Bronchial epithelial cell (primary cell): ENCODE measurements at regions not wholly inside any gene's neighbourhood (a gene's known extent, or its start where the extent isn't known, plus 50 kb on each side); places are given as distances from the start of the nearest gene placed in this dataset.

Source experiments
- DNase-seq: peaks from one replicate; pipeline ENCODE4 v3.0.0-alpha.2; 2010; ENCODE audit warnings: low read depth
- FAIRE-seq: peaks from 2 replicates; lab custom pipeline; 2011; peaks lifted over from hg19 to GRCh38; lab: Jason Lieb, UNC
- H3K27me3 ChIP-seq: 2 replicates; pipeline ENCODE4 v1.5.1; 2011; ENCODE audit warnings: low read length; ENCODE audit not compliant: control insufficient read depth, insufficient read depth
- H3K36me3 ChIP-seq: 2 replicates; pipeline ENCODE4 v1.5.1; 2011; ENCODE audit warnings: low read length; ENCODE audit not compliant: control insufficient read depth, insufficient read depth
- H3K4me3 ChIP-seq: 2 replicates; pipeline ENCODE4 v1.5.1; 2011; ENCODE audit warnings: mild to moderate bottlenecking, low read depth, low read length, control low read depth
- CTCF ChIP-seq: IDR thresholded peaks from 2 replicates; pipeline ENCODE4 v1.5.1; 2011; ENCODE audit warnings: mild to moderate bottlenecking, moderate library complexity, low read length, control low read depth, inconsistent platforms; ENCODE audit not compliant: insufficient read depth, severe bottlenecking

- no peak for TF ChIP-seq CTCF
- FAIRE-seq (no peak), DNase-seq (no peak)
- Histone ChIP-seq H3K4me3 (no peak overlapping the region), H3K27me3 (no peaks in the 10 kb centered on the region), H3K36me3 (no peaks in the 10 kb centered on the region)
Measured at GRCh38 chr7:49513911-49514310, 259.5 kb upstream of the VWC2 start.

DNA sequence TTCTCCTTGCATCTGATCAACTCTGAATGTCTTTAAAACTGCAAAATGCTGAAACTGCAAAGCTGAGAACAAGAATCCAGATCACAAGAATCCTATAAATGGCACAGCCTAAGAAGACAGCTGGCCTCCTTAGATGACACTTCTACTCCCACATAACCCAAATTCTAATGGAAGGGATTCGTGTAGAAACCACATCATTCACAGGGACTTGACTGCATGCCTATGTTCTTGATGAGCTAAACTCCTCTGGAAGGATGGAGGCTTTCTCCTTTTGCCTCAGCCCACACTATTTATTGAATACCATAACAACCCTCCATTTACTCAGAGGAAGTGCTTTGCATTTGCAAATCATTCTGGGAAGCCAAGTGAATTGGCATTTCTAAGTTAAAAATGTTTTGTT is 252.5 kb upstream of the VWC2 start:
- Histone ChIP-seq H3K4me3 (no peak overlapping the region), H3K27me3 (no peaks in the 10 kb centered on the region), H3K36me3 (no peaks in the 10 kb centered on the region)
- FAIRE-seq (no peak), DNase-seq (no peak)
- TF ChIP-seq CTCF = no peak

GRCh38 chr7:49522111-49522510 is 251.3 kb upstream of the VWC2 start:
- FAIRE-seq = no peak
- no peaks in the 10 kb centered on the region for H3K36me3 ChIP-seq
- no peak overlapping the region for H3K4me3 ChIP-seq
- TF ChIP-seq CTCF = no peak
- no peaks in the 10 kb centered on the region for H3K27me3 ChIP-seq
- no peak for DNase-seq

GRCh38 chr7:49523870-49524269 is 249.6 kb upstream of the VWC2 start:
- no peak for FAIRE-seq
- Histone ChIP-seq H3K27me3 (no peaks in the 10 kb centered on the region), H3K36me3 (no peaks in the 10 kb centered on the region), H3K4me3 (no peak overlapping the region)
- TF ChIP-seq CTCF = no peak
- DNase-seq = no peak

- H3K4me3 ChIP-seq = no peak overlapping the region
- DNase-seq (peak; percentile 12), FAIRE-seq (no peak)
Measured at GRCh38 chr7:49527182-49527581, 246.3 kb upstream of the VWC2 start.

More at GRCh38 chr7:49527182-49527581, 246.3 kb upstream of the VWC2 start:
- TF ChIP-seq CTCF = no peak
- Histone ChIP-seq H3K36me3 (no peaks in the 10 kb centered on the region), H3K27me3 (no peaks in the 10 kb centered on the region)
